ENCODE measurements at regions not wholly inside any gene's neighbourhood (a gene's known extent, or its start where the extent isn't known, plus 50 kb on each side); places are given as distances from the start of the nearest gene placed in this dataset.
"Not testable (repeated sequence)": the region's sequence is repeated elsewhere in the genome, so short reads cannot be mapped to it uniquely, and the experiment has no call there.

DNA sequence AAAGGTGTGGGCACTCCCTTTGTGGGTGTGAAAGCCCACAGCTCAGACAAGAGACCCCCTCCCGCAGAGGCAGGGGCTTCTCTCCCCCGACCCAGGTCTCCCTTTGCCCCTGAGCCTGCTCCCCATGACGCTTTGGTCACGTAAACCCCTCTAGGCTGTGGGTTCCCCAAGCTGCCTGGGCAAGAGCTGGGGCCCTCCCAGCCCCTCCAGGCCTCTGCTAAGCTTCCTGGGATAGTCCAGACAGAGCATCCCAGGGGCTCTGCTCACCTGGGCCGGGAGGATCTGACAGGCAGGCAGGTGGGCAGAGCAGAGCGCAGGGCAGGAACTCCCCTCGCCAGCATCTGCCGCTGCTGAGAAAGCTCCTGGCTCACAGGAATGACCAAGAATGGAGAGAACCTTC is 177.3 kb downstream of the BANP start:
- H3K4me1 Mint-ChIP-seq (ENCODE audit: unreplicated experiment) = no peaks in the 10 kb centered on the region
- H3K9me3 Mint-ChIP-seq = no peaks in the 10 kb centered on the region
- DNase-seq (ENCODE audit: extremely low spot score, unreplicated experiment) = no peak
- TF ChIP-seq, protein P1, sequence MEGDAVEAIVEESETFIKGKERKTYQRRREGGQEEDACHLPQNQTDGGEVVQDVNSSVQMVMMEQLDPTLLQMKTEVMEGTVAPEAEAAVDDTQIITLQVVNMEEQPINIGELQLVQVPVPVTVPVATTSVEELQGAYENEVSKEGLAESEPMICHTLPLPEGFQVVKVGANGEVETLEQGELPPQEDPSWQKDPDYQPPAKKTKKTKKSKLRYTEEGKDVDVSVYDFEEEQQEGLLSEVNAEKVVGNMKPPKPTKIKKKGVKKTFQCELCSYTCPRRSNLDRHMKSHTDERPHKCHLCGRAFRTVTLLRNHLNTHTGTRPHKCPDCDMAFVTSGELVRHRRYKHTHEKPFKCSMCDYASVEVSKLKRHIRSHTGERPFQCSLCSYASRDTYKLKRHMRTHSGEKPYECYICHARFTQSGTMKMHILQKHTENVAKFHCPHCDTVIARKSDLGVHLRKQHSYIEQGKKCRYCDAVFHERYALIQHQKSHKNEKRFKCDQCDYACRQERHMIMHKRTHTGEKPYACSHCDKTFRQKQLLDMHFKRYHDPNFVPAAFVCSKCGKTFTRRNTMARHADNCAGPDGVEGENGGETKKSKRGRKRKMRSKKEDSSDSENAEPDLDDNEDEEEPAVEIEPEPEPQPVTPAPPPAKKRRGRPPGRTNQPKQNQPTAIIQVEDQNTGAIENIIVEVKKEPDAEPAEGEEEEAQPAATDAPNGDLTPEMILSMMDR (conservative IDR thresholded peaks at IDR 0.05) = no peak
- H3K36me3 Mint-ChIP-seq = no peaks in the 10 kb centered on the region
- H3K27ac Mint-ChIP-seq = no peak overlapping the region
- no peaks in the 10 kb centered on the region for H3K27me3 Mint-ChIP-seq
- H3K4me3 Mint-ChIP-seq = no peak overlapping the region

DNA sequence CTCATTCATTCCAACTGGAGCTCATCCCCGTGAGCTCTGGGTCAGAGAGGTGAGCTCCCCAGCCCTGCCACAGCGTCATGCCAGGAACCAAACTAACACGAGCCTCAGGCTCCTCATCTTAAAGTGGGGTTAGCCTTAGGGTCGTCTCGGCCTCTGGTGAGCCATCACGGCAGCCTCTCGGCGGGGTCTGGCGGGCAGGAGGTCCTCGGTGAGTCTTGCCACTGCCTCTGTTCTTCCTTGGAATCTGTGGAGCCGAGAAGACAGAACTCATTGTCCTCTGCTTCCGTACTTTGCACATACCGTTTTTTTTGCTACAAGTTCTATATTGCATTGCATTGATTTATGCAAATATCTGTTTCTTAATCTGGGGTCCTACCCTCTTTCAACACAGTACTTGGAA is 177.9 kb downstream of the BANP start:
- H3K27ac Mint-ChIP-seq; H3K9me3 Mint-ChIP-seq; DNase-seq (ENCODE audit: extremely low spot score, unreplicated experiment); H3K4me3 Mint-ChIP-seq; H3K27me3 Mint-ChIP-seq; H3K4me1 Mint-ChIP-seq (ENCODE audit: unreplicated experiment); H3K36me3 Mint-ChIP-seq: not testable (repeated sequence)

DNA sequence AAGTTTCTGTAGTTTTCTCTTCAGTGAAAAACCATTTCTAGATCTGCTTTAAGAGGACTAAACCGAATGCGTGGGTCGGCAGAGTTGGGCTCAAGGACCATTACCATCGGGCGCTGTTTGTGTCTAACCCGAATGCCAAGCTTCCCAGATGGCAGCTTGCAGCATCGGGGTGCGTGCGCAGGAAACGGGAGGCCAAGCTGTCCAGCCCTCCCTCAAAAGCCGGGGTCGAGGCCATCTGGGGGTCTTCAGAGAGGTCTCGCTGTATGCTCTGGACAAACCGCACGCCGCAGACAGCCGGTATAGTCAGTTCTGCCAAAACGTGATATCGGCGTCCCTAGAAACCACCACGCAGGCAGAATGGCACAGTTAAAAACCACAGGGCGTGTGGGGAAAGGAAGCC is 178.8 kb downstream of the BANP start:
- Mint-ChIP-seq H3K27me3 (no peaks in the 10 kb centered on the region), H3K4me3 (no peak overlapping the region), H3K27ac (no peak overlapping the region), H3K36me3 (no peaks in the 10 kb centered on the region), H3K9me3 (no peaks in the 10 kb centered on the region), H3K4me1 (ENCODE audit: unreplicated experiment) (peaks cover 4% of the 10 kb centered on the region)
- TF ChIP-seq, protein P1 (conservative IDR thresholded peaks at IDR 0.05) = no peak
- no peak for DNase-seq (ENCODE audit: extremely low spot score, unreplicated experiment)

DNA sequence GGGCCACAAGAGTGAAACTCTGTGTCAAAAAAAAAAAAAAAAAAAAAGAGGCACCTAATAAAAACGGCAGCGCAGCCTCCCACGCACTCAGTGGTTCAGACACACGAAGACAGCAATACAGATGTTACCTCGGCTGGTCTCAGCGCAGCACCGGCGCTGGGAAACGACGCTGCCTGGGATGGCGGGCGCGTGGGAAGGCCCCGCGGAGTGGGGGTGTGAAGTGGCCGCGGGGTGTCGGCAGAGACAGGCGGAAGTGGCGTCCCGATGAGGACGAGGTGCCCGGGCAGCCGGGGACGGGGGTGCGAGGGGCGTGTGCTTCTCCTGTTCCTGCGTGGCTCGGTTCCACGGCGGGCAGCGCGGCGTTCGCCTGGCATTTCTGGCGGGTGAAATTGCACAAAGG is 179.4 kb downstream of the BANP start:
- H3K36me3 Mint-ChIP-seq = no peaks in the 10 kb centered on the region
- no peak overlapping the region for H3K4me3 Mint-ChIP-seq
- no peaks in the 10 kb centered on the region for H3K9me3 Mint-ChIP-seq
- TF ChIP-seq, protein P1 (conservative IDR thresholded peaks at IDR 0.05) = no peak
- peaks cover 4% of the 10 kb centered on the region for H3K4me1 Mint-ChIP-seq (ENCODE audit: unreplicated experiment)
- H3K27ac Mint-ChIP-seq = no peak overlapping the region
- no peaks in the 10 kb centered on the region for H3K27me3 Mint-ChIP-seq
- no peak for DNase-seq (ENCODE audit: extremely low spot score, unreplicated experiment)

DNA sequence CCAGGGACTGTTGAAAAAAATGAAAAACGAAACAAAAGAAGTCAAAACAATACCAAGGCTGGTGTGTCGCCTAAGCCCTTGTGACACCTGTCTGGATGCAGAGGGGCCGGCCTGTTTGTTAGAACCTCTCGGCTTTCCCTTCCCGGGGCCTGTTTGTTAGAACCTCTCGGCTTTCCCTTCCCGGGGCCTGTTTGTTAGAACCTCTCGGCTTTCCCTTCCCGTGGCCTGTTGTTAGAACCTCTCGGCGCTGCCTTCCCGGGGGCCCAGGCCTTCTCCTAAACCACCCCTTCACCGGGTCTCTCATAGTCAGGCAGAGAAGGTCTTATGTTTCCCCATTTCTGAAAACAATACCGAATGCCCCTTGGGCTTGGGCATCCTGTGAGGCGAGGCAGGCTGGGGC is 180.0 kb downstream of the BANP start:
- H3K4me3 Mint-ChIP-seq = no peak overlapping the region
- no peaks in the 10 kb centered on the region for H3K36me3 Mint-ChIP-seq
- H3K4me1 Mint-ChIP-seq (ENCODE audit: unreplicated experiment) = peaks cover 4% of the 10 kb centered on the region
- TF ChIP-seq, protein P1 (conservative IDR thresholded peaks at IDR 0.05) = no peak
- no peaks in the 10 kb centered on the region for H3K27me3 Mint-ChIP-seq
- H3K27ac Mint-ChIP-seq = no peak overlapping the region
- DNase-seq (ENCODE audit: extremely low spot score, unreplicated experiment) = no peak
- no peaks in the 10 kb centered on the region for H3K9me3 Mint-ChIP-seq

DNA sequence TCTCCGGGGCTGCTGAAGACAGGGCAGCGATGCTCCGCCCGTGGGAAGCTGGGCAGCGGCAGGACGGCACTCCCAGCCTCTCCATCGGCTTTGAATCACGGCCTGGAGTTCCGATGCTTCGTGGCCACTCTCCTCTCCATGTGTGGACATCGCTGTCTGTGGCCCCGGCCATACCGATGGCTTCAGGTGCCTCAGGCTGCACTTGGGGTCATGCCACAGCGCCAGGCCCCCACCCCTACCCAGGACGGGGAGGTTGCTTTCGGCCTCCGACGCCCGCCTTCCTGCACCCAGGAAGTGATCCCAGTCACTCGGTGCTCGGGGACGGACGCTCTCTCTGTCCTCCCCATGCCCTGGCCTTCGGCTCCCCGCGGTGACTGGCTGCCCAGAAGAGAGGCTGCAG is 180.7 kb downstream of the BANP start:
- H3K27ac Mint-ChIP-seq = no peak overlapping the region
- H3K27me3 Mint-ChIP-seq = no peaks in the 10 kb centered on the region
- H3K4me1 Mint-ChIP-seq (ENCODE audit: unreplicated experiment) = peaks cover 4% of the 10 kb centered on the region
- DNase-seq (ENCODE audit: extremely low spot score, unreplicated experiment) = no peak
- no peaks in the 10 kb centered on the region for H3K9me3 Mint-ChIP-seq
- TF ChIP-seq, protein P1 (conservative IDR thresholded peaks at IDR 0.05) = no peak
- H3K36me3 Mint-ChIP-seq = no peaks in the 10 kb centered on the region
- H3K4me3 Mint-ChIP-seq = no peak overlapping the region

Measured in type B pancreatic cell (in vitro differentiated cells).